NCI-H1436 treated with DMSO at 0.1 percent for 48 hours (cell line): ENCODE measurements at regions not wholly inside any gene's neighbourhood (a gene's known extent, or its start where the extent isn't known, plus 50 kb on each side); places are given as distances from the start of the nearest gene placed in this dataset.
"Not testable (repeated sequence)": the region's sequence is repeated elsewhere in the genome, so short reads cannot be mapped to it uniquely, and the experiment has no call there.

Source experiments
- DNase-seq: peaks from one replicate; lab custom pipeline; 2025; lab: John Stamatoyannopoulos, UW

GRCh38 chr5:3191585-3191984 is 404.0 kb upstream of the IRX1 start:
- DNase-seq = no peak

- DNase-seq = no peak
These were observed 404.7 kb upstream of the IRX1 start for GRCh38 chr5:3190930-3191329.

DNA sequence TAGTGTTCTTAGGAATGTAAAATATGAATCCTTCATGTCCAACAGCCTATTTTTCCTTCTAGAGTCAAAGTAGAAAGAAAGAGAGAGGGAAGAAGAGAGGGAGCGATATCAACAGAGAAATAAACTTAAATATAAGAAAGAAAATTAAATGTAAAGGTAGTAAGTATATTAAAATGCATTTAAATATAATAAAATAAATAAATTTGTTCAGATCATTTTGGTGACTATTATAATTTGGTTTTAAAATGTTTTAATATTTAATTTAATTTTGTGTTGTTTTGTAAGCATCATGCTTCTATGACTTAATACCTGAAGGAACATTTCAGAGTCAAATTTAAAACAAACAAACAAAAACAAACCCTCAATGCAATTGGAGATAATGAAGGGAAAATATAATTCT is 405.2 kb upstream of the IRX1 start:
- no peak for DNase-seq

- DNase-seq = no peak
These were observed 407.7 kb upstream of the IRX1 start for GRCh38 chr5:3187771-3188425.

- DNase-seq = no peak
These were observed 408.8 kb upstream of the IRX1 start for GRCh38 chr5:3186736-3187405.

- DNase-seq = no peak
These were observed 409.5 kb upstream of the IRX1 start for GRCh38 chr5:3186156-3186555.

GRCh38 chr5:3185488-3185887 is 410.1 kb upstream of the IRX1 start:
- no peak for DNase-seq

GRCh38 chr5:3182133-3182876 is 413.3 kb upstream of the IRX1 start:
- DNase-seq = no peak

DNA sequence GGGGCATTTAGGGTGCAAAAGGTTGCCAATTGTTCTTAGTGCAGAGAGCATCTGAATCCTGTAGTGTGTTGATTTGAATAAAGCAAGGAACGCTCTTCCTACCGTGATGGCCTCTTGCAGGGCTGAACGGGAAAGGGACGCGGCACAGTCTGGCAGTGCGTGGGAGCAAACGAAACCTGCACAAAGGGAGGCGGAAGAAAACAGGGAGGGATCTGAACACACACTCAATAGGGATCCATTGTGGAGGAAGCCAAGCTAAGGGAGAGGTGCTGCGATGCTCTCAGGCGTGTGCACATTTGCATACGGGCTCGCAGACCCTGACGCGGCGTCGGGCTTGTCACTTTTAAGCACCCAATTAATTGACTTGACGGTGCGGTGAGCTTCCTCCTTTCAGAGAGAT is 414.0 kb upstream of the IRX1 start:
- DNase-seq = no peak

DNA sequence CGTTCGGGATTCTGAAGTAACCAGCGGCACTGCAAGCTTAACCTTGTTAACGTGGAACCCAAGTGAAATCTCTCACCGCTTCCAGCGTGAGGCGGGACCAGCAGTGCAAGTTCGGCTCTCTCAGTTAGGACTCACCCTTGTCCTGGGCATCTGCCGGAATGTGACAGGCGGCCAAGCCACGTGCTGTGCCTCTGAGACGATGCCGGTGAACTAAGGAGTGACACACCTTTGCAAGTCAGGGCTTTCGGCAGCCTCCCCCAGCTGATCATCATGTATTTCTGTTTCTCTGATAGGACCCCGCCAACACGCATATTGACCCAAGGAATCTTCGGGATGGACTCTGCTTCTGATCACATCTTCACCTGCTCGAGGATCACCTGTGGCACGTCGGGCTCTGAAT is 415.0 kb upstream of the IRX1 start:
- DNase-seq = no peak

- no peak for DNase-seq
These were observed 416.4 kb upstream of the IRX1 start for GRCh38 chr5:3179220-3179619.

DNA sequence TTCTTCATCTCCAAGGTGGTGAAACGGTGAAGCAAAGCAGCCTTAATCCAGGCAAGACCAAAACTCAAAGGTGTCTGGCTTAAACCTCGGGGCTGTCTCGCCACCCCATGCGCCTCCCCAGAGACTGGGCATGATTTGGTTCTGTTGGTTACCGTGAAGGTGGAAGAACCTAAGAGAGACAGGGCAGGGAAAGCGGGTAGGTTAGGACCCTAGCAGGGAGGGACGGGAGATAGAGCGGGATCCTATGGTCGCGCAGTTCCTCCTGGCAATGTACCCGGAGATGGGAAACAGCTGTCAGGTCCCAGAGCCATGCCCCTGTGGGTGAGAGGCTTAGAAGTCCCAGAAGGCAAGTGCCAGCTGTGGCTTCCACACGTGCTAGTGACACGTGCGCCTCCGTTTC is 418.3 kb upstream of the IRX1 start:
- no peak for DNase-seq

DNA sequence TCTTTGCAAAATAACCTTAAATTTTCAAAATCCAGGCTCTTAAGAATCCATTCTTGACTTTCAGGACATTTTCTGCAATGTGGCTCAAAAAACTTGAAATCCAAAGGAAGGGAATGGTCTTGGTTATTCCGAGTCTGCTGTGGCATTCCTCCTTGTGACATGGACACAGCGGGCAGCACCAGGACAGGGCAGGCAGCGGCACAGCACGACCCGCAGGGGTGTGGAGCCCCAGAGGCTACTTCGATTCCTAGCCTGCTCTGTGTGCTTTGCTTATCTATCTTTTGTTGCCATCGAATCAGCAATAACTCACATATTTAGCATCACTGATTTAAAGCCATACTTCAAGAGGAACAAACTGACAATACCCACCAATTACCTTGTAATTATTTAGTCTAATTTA is 420.2 kb upstream of the IRX1 start:
- no peak for DNase-seq

GRCh38 chr5:3167473-3167872 is 416.0 kb upstream of the IRX2 start:
- no peak for DNase-seq

DNA sequence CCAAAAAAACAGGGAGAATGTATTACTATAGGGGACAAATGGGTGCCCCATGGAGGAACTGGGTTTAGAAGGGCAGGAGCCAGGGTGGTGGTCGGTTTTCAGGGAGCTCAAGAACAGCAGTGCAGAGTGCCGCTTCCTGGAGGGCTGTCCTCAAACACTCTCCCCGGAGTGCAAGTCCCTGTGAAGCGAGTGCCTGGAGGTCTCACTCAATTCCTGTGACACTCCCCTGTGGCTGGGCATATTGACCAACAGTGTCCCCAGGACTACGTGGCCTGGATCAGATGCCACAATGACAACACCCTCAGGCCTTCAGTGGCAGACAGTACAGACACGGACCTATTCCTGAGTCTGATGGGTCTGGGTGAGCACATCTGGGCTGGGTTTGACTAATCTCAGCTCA is 412.1 kb upstream of the IRX2 start:
- no peak for DNase-seq

DNA sequence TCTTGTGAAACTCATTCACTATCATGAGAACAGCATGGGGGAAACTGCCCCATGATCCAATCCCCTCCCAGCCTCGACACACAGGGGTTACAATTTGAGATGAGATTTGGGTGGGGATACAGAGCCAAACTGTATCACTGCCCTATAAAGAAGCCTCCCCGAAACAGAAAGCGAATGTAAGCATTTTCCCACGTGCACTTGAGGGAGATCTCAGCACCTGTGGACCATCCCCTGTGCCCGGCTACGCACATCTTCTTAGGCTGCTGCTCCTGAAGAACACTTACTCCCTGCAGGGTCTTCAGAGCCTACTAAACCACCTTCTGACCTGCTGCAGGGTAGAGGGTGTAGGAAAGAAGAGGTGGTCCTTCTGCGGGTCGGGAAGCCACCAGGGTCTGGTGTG is 410.2 kb upstream of the IRX2 start:
- no peak for DNase-seq

- no peak for DNase-seq
These were observed 405.7 kb upstream of the IRX2 start for GRCh38 chr5:3157214-3157613.

GRCh38 chr5:3155717-3156116 is 404.2 kb upstream of the IRX2 start:
- DNase-seq = no peak

GRCh38 chr5:3155046-3155445 is 403.6 kb upstream of the IRX2 start:
- no peak for DNase-seq

- DNase-seq = no peak
These were observed 402.4 kb upstream of the IRX2 start for GRCh38 chr5:3153906-3154305.

DNA sequence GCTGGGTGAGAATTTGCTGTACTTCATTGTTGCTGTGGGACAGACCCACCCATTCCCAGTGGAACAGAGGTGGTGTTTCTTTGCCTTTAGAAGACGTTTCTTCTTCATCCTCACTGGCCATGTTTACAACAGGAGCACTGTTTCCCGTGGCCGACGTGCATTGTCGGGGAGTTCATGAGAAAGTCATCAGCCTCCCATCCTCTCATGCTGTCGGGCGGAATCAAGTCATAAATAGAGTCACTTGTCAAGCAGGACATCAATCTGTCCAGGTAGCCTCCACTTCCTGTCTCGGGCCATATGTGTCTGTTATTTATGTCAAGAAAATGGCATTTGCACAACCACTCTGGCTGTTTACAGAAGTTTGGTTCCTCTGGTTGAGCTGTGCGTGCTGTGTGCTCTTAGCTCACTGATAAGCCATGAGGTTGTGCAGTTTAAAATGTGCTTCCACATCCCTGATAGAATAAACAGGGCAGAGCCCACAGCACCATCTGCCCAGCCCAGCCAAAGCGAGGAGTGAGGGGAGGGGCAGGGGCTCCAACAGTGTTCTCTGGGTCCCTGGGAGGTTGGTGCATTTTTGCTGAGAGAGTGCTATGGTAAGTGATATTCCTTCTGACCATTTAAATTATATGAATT is 401.9 kb upstream of the IRX2 start:
- no peak for DNase-seq

- no peak for DNase-seq
These were observed 398.4 kb upstream of the IRX2 start for GRCh38 chr5:3149899-3150298.

DNA sequence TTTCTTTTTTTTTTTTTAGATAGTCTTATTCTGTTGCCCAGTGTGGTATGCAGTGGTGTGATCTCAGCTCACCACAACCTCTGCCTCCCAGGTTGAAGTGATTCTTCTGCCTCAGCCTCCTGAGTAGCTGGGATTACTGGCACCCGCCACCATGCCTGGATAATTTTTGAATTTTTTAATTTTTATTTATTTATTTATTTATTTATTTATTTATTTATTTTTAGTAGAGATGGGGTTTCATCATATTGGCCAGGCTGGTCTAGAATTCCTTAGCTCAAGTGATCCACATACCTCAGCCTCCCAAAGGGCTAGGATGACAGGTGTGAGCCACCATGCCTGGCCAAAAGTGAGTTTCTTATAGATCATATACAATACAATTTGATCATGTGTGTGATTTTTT is 395.9 kb upstream of the IRX2 start:
- not testable (repeated sequence) for DNase-seq
